ENCODE measurements at regions not wholly inside any gene's neighbourhood (a gene's known extent, or its start where the extent isn't known, plus 50 kb on each side); places are given as distances from the start of the nearest gene placed in this dataset.
A peak's percentile ranks its signal among the peaks of the same experiment; 100 is the strongest.

DNA sequence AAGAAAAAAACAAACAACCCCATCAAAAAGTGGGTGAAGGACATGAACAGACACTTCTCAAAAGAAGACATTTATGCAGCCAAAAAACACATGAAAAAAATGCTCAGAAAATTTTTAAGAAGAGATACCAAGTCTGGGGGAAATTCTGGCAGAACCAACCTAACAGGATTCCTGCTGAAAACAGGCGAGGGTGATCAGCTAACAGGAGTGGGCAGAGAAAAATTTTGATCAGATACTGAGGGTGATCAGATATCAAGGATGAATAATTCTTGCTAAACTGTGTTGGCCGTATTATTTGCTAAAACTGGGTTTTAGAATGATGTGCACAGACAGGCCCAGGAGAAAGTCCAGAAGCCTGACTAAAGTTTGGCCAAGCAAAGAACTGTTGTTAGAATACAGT lies 557.3 kb downstream of the CD109 start:
- TF ChIP-seq, protein P1, sequence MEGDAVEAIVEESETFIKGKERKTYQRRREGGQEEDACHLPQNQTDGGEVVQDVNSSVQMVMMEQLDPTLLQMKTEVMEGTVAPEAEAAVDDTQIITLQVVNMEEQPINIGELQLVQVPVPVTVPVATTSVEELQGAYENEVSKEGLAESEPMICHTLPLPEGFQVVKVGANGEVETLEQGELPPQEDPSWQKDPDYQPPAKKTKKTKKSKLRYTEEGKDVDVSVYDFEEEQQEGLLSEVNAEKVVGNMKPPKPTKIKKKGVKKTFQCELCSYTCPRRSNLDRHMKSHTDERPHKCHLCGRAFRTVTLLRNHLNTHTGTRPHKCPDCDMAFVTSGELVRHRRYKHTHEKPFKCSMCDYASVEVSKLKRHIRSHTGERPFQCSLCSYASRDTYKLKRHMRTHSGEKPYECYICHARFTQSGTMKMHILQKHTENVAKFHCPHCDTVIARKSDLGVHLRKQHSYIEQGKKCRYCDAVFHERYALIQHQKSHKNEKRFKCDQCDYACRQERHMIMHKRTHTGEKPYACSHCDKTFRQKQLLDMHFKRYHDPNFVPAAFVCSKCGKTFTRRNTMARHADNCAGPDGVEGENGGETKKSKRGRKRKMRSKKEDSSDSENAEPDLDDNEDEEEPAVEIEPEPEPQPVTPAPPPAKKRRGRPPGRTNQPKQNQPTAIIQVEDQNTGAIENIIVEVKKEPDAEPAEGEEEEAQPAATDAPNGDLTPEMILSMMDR (conservative IDR thresholded peaks at IDR 0.05; ENCODE audit: low read depth, low read length) = no peak
- DNase-seq (ENCODE audit: low read depth) = no peak
- no peak overlapping the region for H3K4me3 ChIP-seq (ENCODE audit: low read depth, low read length)

GRCh38 chr6:74250161-74250818 lies 554.3 kb downstream of the CD109 start:
- no peak overlapping the region for H3K4me3 ChIP-seq (ENCODE audit: low read depth, low read length)
- no peak for DNase-seq (ENCODE audit: low read depth)
- TF ChIP-seq, protein P1 (conservative IDR thresholded peaks at IDR 0.05; ENCODE audit: low read depth, low read length) = no peak

- TF ChIP-seq, protein P1 (conservative IDR thresholded peaks at IDR 0.05; ENCODE audit: low read depth, low read length) = no peak
- no peak for DNase-seq (ENCODE audit: low read depth)
- no peak overlapping the region for H3K4me3 ChIP-seq (ENCODE audit: low read depth, low read length)
Observed at GRCh38 chr6:74249658-74250057, 553.7 kb downstream of the CD109 start.

DNA sequence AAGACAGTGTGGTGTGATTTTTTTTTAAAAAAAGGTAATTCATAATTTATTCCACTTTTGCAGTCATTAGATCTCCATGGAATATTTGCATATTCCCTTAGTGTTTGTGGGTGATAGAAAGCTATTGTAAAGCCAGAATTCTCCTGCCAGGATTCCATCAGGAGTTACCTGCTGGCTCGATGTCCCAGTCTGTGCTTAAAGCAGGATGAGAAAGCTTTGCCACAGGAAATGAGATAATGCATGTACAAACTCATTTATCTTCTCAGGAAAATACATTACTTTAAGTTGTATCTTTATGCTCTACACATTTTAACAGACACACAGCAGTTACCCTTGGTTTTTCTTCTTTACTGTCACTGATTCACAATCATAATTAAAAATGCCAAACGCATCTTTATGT lies 553.0 kb downstream of the CD109 start:
- TF ChIP-seq, protein P1 (conservative IDR thresholded peaks at IDR 0.05; ENCODE audit: low read depth, low read length) = no peak
- H3K4me3 ChIP-seq (ENCODE audit: low read depth, low read length) = no peak overlapping the region
- no peak for DNase-seq (ENCODE audit: low read depth)

DNA sequence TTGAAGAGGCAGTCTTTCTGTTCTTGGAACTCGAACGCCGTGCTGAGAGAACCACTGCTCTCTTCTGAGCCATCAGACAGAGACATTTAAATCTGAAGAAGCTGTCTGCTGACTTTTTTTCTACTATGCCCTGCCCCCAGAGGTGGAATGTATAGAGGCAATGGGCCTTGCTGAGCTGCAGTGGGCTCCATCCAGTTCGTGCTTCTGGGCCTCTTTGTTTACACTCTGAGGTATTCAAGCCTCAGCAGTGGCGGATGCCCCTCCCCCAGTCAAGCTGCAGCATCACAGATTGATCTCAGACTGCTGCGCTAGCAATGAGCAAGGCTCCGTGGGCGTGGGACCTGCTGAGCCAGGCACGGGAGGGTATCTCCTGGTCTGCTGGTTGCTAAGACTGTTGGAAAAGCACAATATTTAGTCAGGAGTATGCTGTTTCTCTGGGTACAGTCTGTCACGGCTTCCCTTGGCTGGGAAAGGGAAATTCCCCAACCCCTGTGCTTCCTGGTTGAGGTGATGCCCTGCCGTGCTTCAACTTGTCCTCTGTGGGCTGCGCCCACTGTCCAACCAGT lies 526.8 kb downstream of the CD109 start:
- DNase-seq (ENCODE audit: low read depth) = peak; percentile 7
- TF ChIP-seq, protein P1 (conservative IDR thresholded peaks at IDR 0.05; ENCODE audit: low read depth, low read length) = no peak
- H3K4me3 ChIP-seq (ENCODE audit: low read depth, low read length) = no peak overlapping the region

GRCh38 chr6:74213995-74214394 lies 518.0 kb downstream of the CD109 start:
- H3K4me3 ChIP-seq (ENCODE audit: low read depth, low read length) = no peak overlapping the region
- DNase-seq (ENCODE audit: low read depth) = no peak
- TF ChIP-seq, protein P1 (conservative IDR thresholded peaks at IDR 0.05; ENCODE audit: low read depth, low read length) = no peak

DNA sequence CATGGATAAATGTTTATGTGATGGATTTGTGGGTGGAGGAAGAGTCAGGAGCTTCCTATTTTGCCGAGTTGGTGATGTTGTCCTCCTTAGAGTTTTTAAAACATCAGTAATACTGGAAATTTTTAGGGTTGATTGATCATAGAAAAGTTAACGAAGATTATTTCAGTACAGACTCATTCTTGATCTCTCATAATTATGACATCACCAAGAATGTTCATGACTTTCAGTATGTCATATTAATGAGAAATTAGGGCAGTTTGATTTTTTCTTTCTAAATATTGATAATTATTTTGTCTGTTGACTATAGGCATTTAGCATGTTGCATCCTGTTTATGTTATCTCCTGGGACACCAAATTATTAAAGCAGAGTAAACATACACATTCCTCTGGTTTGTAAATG lies 512.2 kb downstream of the CD109 start:
- TF ChIP-seq, protein P1 (conservative IDR thresholded peaks at IDR 0.05; ENCODE audit: low read depth, low read length) = no peak
- no peak overlapping the region for H3K4me3 ChIP-seq (ENCODE audit: low read depth, low read length)

More for the DNA sequence above, 512.2 kb downstream of the CD109 start:
- no peak for DNase-seq (ENCODE audit: low read depth)
